SK-N-SH treated with all-trans-retinoic acid at 6 μM for 48 hours (cell line): ENCODE measurements at regions not wholly inside any gene's neighbourhood (a gene's known extent, or its start where the extent isn't known, plus 50 kb on each side); places are given as distances from the start of the nearest gene placed in this dataset.

Experiments used
- ATAC-seq: fragments of 200-7000 bp; cut with Tn5 transposase; 3 replicates; pipeline ENCODE4 v1.9.1; 2020; ENCODE audit warnings: mild to moderate bottlenecking, moderate library complexity
- ARNTL ChIP-seq: fragments of 450-650 bp; formaldehyde crosslinking; IDR thresholded peaks from 2 replicates; pipeline ENCODE4 v1.5.0; 2020; ENCODE audit warnings: low read depth, mild to moderate bottlenecking, moderate library complexity, borderline replicate concordance
- BACH2 ChIP-seq: fragments of 250-450 bp; sonication (Bioruptor Pico); IDR thresholded peaks from 2 replicates; pipeline ENCODE4 v1.9.0; 2021; ENCODE audit warnings: mild to moderate bottlenecking, borderline replicate concordance
- CREB5 ChIP-seq: fragments of 250-450 bp; sonication (Bioruptor Pico); IDR thresholded peaks from 2 replicates; pipeline ENCODE4 v1.5.1; 2020; ENCODE audit warnings: low read depth, mild to moderate bottlenecking, moderate library complexity
- CSDC2 ChIP-seq: fragments of 250-450 bp; sonication (Bioruptor Pico); IDR thresholded peaks from 2 replicates; pipeline ENCODE4 v1.5.0; 2020; ENCODE audit warnings: mild to moderate bottlenecking, moderate library complexity
- CSRNP3 ChIP-seq: fragments of 250-450 bp; sonication (Bioruptor Pico); IDR thresholded peaks from 2 replicates; pipeline ENCODE4 v1.5.1; 2021; ENCODE audit warnings: mild to moderate bottlenecking, moderate library complexity
- ESRRG ChIP-seq: fragments of 250-450 bp; sonication (Bioruptor Pico); IDR thresholded peaks from 2 replicates; pipeline ENCODE4 v1.6.1; 2021; ENCODE audit warnings: mild to moderate bottlenecking
- GLIS3 ChIP-seq: fragments of 250-450 bp; sonication (Bioruptor Pico); IDR thresholded peaks from 2 replicates; pipeline ENCODE4 v1.5.0; 2020; ENCODE audit warnings: mild to moderate bottlenecking, moderate library complexity
- ISL1 ChIP-seq: fragments of 250-450 bp; sonication (Bioruptor Pico); IDR thresholded peaks from 2 replicates; pipeline ENCODE4 v2.1.2; 2022; ENCODE audit warnings: mild to moderate bottlenecking, moderate library complexity
- OSR1 ChIP-seq: fragments of 250-450 bp; sonication (Bioruptor Pico); IDR thresholded peaks from 2 replicates; pipeline ENCODE4 v1.8.0; 2022; ENCODE audit warnings: moderate library complexity, mild to moderate bottlenecking, inconsistent platforms
- PATZ1 ChIP-seq: fragments of 250-450 bp; sonication (Bioruptor Pico); IDR thresholded peaks from 2 replicates; pipeline ENCODE4 v1.8.0; 2020; ENCODE audit warnings: mild to moderate bottlenecking, moderate library complexity, borderline replicate concordance
- PPARA ChIP-seq: fragments of 250-450 bp; sonication (Bioruptor Pico); IDR thresholded peaks from 2 replicates; pipeline ENCODE4 v1.5.0; 2020; ENCODE audit warnings: mild to moderate bottlenecking, borderline replicate concordance
- RARB ChIP-seq: fragments of 250-450 bp; sonication (Bioruptor Pico); IDR thresholded peaks from 2 replicates; pipeline ENCODE4 v1.8.0; 2021; ENCODE audit warnings: mild to moderate bottlenecking, moderate library complexity
- SNAI2 ChIP-seq: fragments of 250-450 bp; sonication (Bioruptor Pico); IDR thresholded peaks from 2 replicates; pipeline ENCODE4 v1.5.0; 2020; ENCODE audit warnings: mild to moderate bottlenecking, moderate library complexity
- TCF4 ChIP-seq: fragments of 250-450 bp; sonication (Bioruptor Pico); IDR thresholded peaks from 2 replicates; pipeline ENCODE4 v1.8.0; 2021; ENCODE audit warnings: mild to moderate bottlenecking, moderate library complexity, borderline replicate concordance
- TSHZ2 ChIP-seq: fragments of 250-450 bp; sonication (Bioruptor Pico); IDR thresholded peaks from 2 replicates; pipeline ENCODE4 v1.5.0; 2020; ENCODE audit warnings: mild to moderate bottlenecking, moderate library complexity
- ZC3H10 ChIP-seq: fragments of 250-450 bp; sonication (Bioruptor Pico); IDR thresholded peaks from 2 replicates; pipeline ENCODE4 v1.5.1; 2021; ENCODE audit warnings: mild to moderate bottlenecking, moderate library complexity
- ZFP3 ChIP-seq: fragments of 250-450 bp; sonication (Bioruptor Pico); IDR thresholded peaks from 2 replicates; pipeline ENCODE4 v1.5.0; 2020; ENCODE audit warnings: mild to moderate bottlenecking, moderate library complexity
- ZFP30 ChIP-seq: fragments of 450-650 bp; formaldehyde crosslinking; IDR thresholded peaks from 2 replicates; pipeline ENCODE4 v1.5.0; 2022; ENCODE audit warnings: mild to moderate bottlenecking, moderate library complexity
- ZNF565 ChIP-seq: fragments of 450-650 bp; formaldehyde crosslinking; conservative IDR thresholded peaks from 2 replicates; pipeline ENCODE4 v1.5.0; 2020; ENCODE audit warnings: low read depth, mild to moderate bottlenecking, moderate library complexity
- ZNF8 ChIP-seq: fragments of 450-650 bp; formaldehyde crosslinking; IDR thresholded peaks from 2 replicates; pipeline ENCODE4 v1.5.0; 2020; ENCODE audit warnings: mild to moderate bottlenecking, moderate library complexity
- TF ChIP-seq, protein P1 (sequence below): fragments of 250-450 bp; sonication (Bioruptor Pico); IDR thresholded peaks from 2 replicates; pipeline ENCODE4 v1.8.0; 2021; ENCODE audit warnings: low read depth, mild to moderate bottlenecking, moderate library complexity, borderline replicate concordance

GRCh38 chr3:168828943-168829342, 733.2 kb upstream of the GOLIM4 start (continued):
- no peak for TF ChIP-seq CSRNP3 (CRISPR knock-in tag)
- no peak for TF ChIP-seq ESRRG (CRISPR knock-in tag)

- TF ChIP-seq RARB: no peak
- no peak for TF ChIP-seq PPARA (CRISPR knock-in tag)
- no peak for TF ChIP-seq ESRRG (CRISPR knock-in tag)
- no peak for TF ChIP-seq ZNF565
- no peak for TF ChIP-seq TCF4 (CRISPR knock-in tag)
- no peak for TF ChIP-seq SNAI2 (CRISPR knock-in tag)
- TF ChIP-seq PATZ1 (CRISPR knock-in tag): no peak
- TF ChIP-seq CSRNP3 (CRISPR knock-in tag): no peak
- no peak for TF ChIP-seq BACH2 (CRISPR knock-in tag)
- TF ChIP-seq ZNF8 (CRISPR knock-in tag): no peak
- no peak for TF ChIP-seq ISL1
- TF ChIP-seq CSDC2 (CRISPR knock-in tag): no peak
- no peak for TF ChIP-seq OSR1 (CRISPR knock-in tag)
- TF ChIP-seq, protein P1, sequence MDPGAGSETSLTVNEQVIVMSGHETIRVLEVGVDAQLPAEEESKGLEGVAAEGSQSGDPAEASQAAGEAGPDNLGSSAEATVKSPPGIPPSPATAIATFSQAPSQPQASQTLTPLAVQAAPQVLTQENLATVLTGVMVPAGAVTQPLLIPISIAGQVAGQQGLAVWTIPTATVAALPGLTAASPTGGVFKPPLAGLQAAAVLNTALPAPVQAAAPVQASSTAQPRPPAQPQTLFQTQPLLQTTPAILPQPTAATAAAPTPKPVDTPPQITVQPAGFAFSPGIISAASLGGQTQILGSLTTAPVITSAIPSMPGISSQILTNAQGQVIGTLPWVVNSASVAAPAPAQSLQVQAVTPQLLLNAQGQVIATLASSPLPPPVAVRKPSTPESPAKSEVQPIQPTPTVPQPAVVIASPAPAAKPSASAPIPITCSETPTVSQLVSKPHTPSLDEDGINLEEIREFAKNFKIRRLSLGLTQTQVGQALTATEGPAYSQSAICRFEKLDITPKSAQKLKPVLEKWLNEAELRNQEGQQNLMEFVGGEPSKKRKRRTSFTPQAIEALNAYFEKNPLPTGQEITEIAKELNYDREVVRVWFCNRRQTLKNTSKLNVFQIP (CRISPR knock-in tag): no peak
- no peak for TF ChIP-seq ZC3H10 (CRISPR knock-in tag)
- no peak for TF ChIP-seq ARNTL (CRISPR knock-in tag)
- TF ChIP-seq TSHZ2 (CRISPR knock-in tag): no peak
- TF ChIP-seq GLIS3 (CRISPR knock-in tag): no peak
- TF ChIP-seq CREB5 (CRISPR knock-in tag): no peak
- TF ChIP-seq ZFP3: no peak
- TF ChIP-seq, all 23 proteins: peak for 0
Measured at GRCh38 chr3:168828536-168828935, 732.8 kb upstream of the GOLIM4 start.

DNA sequence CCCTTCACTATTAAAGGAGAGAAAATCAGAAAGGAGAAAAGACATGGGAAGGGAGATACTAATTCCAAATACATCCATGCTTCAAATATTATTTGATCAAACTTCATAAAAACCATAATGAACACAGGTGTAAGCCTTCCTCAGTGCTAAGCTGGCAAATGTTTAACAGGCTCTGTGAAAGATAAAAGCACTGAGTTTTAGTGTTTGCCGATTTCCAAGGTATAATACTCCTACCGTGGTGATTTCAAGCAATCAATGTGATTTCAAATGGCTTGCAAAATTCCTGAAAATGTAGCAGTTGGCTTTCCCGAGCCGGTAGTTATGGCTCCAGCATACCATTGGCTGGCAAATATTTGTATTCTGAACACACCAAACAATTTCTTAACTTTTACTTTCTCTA, 732.3 kb upstream of the GOLIM4 start:
- ATAC-seq: no peak
- TF ChIP-seq, protein P1 (CRISPR knock-in tag): no peak
- TF ChIP-seq ZFP30 (no peak), TCF4 (CRISPR knock-in tag) (no peak), ZNF8 (CRISPR knock-in tag) (no peak), PPARA (CRISPR knock-in tag) (no peak), ARNTL (CRISPR knock-in tag) (no peak), ESRRG (CRISPR knock-in tag) (no peak), CSRNP3 (CRISPR knock-in tag) (no peak)

More at GRCh38 chr3:168828536-168828935, 732.8 kb upstream of the GOLIM4 start:
- no peak for ATAC-seq
